Spinal cord (tissue), 9 donors: ENCODE measurements at regions not wholly inside any gene's neighbourhood (a gene's known extent, or its start where the extent isn't known, plus 50 kb on each side); places are given as distances from the start of the nearest gene placed in this dataset.

Experiments
- DNase-seq, 6 donors: peaks; one replicate each; pipeline versions ENCODE4 v3.0.0 to v3.0.0-alpha.2; 2013 to 2015; ENCODE audit warnings: low spot score in 6 of 6, low read depth in 4 of 6
- H3K27ac ChIP-seq: one replicate; pipeline ENCODE4 v1.5.1; 2013; ENCODE audit warnings: low read depth, low read length, control low read depth
- H3K27me3 ChIP-seq: one replicate; pipeline ENCODE4 v1.6.1; 2013; ENCODE audit warnings: low read length; ENCODE audit not compliant: control insufficient read depth, insufficient read depth
- H3K36me3 ChIP-seq: one replicate; pipeline ENCODE4 v1.6.1; 2013; ENCODE audit warnings: low read length; ENCODE audit not compliant: control insufficient read depth, insufficient read depth
- H3K4me1 ChIP-seq: one replicate; pipeline ENCODE4 v1.6.1; 2013; ENCODE audit warnings: low read length; ENCODE audit not compliant: control insufficient read depth, insufficient read depth
- H3K4me3 ChIP-seq: one replicate; pipeline ENCODE4 v1.5.1; 2013; ENCODE audit warnings: low read depth, low read length, control low read depth
- H3K9me3 ChIP-seq: one replicate; pipeline ENCODE4 v1.6.1; 2013; ENCODE audit warnings: low read length; ENCODE audit not compliant: control insufficient read depth, insufficient read depth
- WGBS: methylation state at CpG from one replicate; pipeline ENCODE4 v1.1.5; 2013; ENCODE audit warnings: missing lambda C conversion rate; ENCODE audit not compliant: insufficient coverage; 5-methylcytosine and 5-hydroxymethylcytosine counted together
- donor health status: healthy.

DNA sequence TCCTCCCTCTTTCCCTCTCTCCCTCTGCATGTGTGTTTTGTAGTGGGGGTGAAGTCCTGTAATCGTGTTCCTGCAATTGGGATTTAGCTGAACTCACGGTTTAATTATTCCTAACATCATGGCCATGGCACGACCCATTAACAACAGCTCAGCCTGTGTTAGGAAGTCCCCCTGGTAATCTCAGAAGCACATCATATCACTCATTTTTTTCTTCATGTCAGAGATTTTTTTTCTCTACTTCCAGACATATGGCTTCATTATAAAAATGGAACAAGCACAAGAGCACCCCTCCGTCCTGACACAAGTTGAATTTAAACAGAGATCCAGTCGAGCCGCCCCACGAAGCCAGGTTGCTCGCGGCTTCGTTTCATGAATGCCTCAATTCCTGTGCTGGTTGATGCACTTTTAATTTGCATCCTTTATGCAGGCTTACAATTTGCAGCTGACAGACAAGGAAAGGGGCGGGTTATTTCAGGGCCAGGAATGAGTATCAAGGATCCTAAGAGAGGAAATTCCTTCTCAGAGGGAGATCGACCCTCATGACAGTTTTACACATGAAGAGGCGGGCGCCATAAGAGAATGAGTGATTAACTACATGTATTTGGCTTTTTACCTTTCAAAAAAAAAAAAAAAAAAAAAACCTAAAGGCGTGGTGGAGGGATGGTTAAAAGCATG is 192.9 kb downstream of the MAF start:
- H3K36me3 ChIP-seq = no peaks in the 10 kb centered on the region
- no peak overlapping the region for H3K4me3 ChIP-seq
- no peaks in the 10 kb centered on the region for H3K4me1 ChIP-seq
- 24% methylated on average over 9 of the region's 15 CpGs for WGBS
- peak in 2 of 6 donors; percentile 27 to 80 for DNase-seq
- peaks cover 1% of the 10 kb centered on the region for H3K9me3 ChIP-seq
- H3K27ac ChIP-seq = no peak overlapping the region
- H3K27me3 ChIP-seq = no peaks in the 10 kb centered on the region

DNA sequence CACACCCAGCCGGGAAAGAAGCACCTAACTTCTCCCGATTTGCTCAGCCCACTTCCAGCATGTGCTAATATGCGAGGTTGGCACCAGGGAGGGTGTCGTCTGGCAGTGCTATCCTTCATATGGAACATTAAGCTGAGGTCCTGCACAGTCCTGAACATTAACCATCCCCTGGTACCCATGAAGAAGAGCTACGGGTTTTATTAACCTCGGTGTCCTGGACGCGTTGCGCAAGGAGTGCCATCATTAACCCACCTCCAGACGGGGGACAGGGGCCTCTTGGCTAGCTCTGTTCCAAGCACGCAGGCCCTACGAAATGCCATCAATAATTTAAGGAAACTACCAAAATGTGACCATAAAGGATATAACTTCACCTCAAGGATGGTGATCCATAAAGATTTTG is 193.5 kb downstream of the MAF start:
- Histone ChIP-seq H3K4me3 (no peak overlapping the region), H3K36me3 (no peaks in the 10 kb centered on the region), H3K4me1 (no peaks in the 10 kb centered on the region), H3K27ac (no peak overlapping the region), H3K9me3 (peaks cover 1% of the 10 kb centered on the region), H3K27me3 (no peaks in the 10 kb centered on the region)
- peak in 1 of 6 donors; percentile 86 for DNase-seq
- 74% methylated on average over 7 of the region's 12 CpGs for WGBS

DNA sequence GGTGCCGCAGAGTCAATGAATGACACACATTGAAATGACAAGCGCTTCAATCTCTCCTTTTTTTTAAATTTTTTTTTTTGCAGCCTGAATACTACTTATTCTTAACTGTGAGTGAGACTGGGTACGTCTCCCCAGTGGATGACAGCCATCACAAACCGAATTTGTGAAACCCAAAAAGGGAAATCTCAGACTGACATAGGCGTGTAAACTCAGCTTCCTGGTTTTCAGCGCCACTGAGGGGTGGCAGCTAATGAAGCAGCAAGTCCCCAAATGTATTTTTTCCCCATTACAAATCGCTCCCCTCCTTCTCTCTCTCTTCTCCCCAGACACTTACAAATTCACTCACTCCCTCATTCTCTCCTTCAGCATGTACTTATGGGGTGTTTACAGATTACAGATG is 196.0 kb downstream of the MAF start:
- 74% methylated on average over 5 of the region's 7 CpGs for WGBS
- Histone ChIP-seq H3K9me3 (peaks cover 1% of the 10 kb centered on the region), H3K4me3 (no peak overlapping the region), H3K36me3 (no peaks in the 10 kb centered on the region), H3K27ac (no peak overlapping the region), H3K27me3 (no peaks in the 10 kb centered on the region), H3K4me1 (no peaks in the 10 kb centered on the region)
- no peak for DNase-seq

DNA sequence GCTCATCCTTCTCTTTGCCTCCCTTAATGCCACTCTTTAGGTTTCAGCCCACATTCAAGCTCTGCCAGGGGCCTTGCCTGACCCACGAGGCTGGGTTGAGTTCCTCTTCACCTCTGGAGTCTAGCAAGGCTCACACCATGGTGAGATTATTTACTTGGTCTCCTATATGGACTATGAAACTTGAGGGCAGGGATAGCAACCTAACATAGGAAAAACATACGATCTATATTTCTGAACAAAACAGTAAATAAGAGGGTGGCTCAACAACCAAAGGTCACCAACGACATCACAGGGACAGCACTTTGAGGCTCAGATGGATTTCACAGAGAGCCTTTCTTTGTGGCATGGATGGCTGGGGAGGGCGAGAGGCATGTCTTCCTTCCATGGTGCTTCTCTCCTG is 197.0 kb downstream of the MAF start:
- no peaks in the 10 kb centered on the region for H3K4me1 ChIP-seq
- H3K27ac ChIP-seq = no peak overlapping the region
- WGBS = no CpG with 5 or more reads among the region's 4 CpGs
- H3K36me3 ChIP-seq = no peaks in the 10 kb centered on the region
- peaks cover 1% of the 10 kb centered on the region for H3K9me3 ChIP-seq
- no peaks in the 10 kb centered on the region for H3K27me3 ChIP-seq
- no peak for DNase-seq
- H3K4me3 ChIP-seq = no peak overlapping the region

DNA sequence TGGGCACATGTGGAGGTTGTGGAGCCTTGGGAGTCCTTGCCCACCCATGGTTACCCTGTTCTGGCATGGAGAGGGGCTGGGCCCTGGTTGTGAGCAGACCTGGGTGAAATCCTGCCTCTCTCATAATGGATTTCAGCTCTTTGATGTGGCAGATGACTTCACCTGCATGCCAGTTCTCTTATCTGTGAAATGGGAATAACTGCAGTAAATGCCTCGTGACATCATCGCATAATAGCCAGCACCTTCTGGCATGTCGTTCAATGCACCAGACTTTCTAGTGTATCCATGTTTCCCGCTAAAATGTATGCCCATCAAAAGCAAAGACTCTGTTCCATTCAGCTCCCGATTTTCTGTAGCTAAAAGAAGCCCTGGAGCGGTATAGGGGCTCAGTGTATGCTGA is 197.6 kb downstream of the MAF start:
- H3K4me1 ChIP-seq = no peaks in the 10 kb centered on the region
- H3K9me3 ChIP-seq = peaks cover 1% of the 10 kb centered on the region
- no peak overlapping the region for H3K4me3 ChIP-seq
- H3K27me3 ChIP-seq = no peaks in the 10 kb centered on the region
- WGBS = 79% methylated on average over 6 of the region's 6 CpGs
- H3K36me3 ChIP-seq = no peaks in the 10 kb centered on the region
- H3K27ac ChIP-seq = no peak overlapping the region
- no peak for DNase-seq

DNA sequence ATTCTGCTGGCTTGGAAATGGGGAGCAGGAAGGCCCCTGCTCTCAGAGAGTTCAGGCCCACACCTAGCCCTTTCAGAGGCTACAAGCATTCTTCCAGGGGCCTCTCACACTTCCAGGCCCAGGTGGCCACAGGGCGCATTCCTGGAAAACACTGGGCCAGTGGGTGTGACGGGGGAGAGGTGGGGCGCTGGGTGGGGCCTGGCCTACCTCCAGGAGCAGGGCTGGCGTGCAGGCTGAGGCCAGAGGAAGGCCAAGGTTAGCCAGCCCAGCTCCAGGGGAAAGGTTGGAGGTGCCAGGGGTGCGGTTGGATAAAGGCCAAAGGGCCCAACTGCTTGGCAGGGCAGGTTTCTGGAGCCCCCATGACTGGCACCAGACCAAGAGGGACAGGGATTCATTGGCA is 198.2 kb downstream of the MAF start:
- no peaks in the 10 kb centered on the region for H3K36me3 ChIP-seq
- no peaks in the 10 kb centered on the region for H3K27me3 ChIP-seq
- no peak overlapping the region for H3K27ac ChIP-seq
- H3K9me3 ChIP-seq = peaks cover 1% of the 10 kb centered on the region
- H3K4me1 ChIP-seq = no peaks in the 10 kb centered on the region
- no peak for DNase-seq
- WGBS = 94% methylated on average over 5 of the region's 5 CpGs
- no peak overlapping the region for H3K4me3 ChIP-seq

DNA sequence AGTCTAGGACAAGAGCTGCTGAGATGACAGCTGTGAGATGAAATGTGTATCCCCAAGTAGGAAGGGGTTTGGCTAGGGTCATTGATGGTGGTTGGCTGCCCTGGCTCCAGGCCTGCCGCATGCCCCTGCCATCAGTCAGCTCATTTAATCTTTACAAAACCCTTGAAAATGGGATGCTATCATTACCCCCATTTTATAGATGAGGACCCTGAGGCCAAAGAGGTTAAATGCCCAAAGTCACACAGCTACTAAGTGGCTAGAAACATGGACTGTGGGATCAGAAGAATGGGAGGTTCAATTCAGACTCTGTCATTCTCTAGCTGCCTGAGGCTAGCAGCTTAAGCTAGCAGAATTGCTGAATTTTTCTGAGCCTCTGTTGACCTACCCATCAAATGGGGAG is 198.8 kb downstream of the MAF start:
- Histone ChIP-seq H3K27me3 (no peaks in the 10 kb centered on the region), H3K4me3 (no peak overlapping the region), H3K9me3 (peaks cover 1% of the 10 kb centered on the region), H3K27ac (no peak overlapping the region), H3K4me1 (no peaks in the 10 kb centered on the region), H3K36me3 (no peaks in the 10 kb centered on the region)
- WGBS = 80% methylated on average over 1 of the region's 1 CpG
- DNase-seq = no peak

DNA sequence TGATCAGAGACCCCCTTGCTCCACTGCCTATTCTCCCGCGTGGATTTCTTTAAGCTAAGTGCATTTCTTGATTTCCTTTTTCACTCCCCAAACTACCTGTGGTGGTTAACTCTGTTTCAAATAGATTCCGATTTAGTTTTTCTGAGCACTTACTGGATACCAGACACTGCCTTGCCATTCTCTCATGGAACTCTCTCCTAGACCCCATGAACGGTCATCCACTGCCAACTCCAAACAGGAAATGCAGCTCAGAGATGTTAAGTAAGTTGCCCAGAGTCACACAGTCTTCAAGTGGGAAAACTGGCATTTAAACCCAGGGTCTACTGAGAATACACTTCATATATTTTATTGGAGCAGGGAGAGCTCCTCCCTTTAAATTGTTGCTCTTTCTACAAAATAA is 199.4 kb downstream of the MAF start:
- Histone ChIP-seq H3K27me3 (no peaks in the 10 kb centered on the region), H3K27ac (no peak overlapping the region), H3K36me3 (no peaks in the 10 kb centered on the region), H3K9me3 (peaks cover 1% of the 10 kb centered on the region), H3K4me1 (no peaks in the 10 kb centered on the region), H3K4me3 (no peak overlapping the region)
- no peak for DNase-seq
- 100% methylated on average over 4 of the region's 4 CpGs for WGBS

DNA sequence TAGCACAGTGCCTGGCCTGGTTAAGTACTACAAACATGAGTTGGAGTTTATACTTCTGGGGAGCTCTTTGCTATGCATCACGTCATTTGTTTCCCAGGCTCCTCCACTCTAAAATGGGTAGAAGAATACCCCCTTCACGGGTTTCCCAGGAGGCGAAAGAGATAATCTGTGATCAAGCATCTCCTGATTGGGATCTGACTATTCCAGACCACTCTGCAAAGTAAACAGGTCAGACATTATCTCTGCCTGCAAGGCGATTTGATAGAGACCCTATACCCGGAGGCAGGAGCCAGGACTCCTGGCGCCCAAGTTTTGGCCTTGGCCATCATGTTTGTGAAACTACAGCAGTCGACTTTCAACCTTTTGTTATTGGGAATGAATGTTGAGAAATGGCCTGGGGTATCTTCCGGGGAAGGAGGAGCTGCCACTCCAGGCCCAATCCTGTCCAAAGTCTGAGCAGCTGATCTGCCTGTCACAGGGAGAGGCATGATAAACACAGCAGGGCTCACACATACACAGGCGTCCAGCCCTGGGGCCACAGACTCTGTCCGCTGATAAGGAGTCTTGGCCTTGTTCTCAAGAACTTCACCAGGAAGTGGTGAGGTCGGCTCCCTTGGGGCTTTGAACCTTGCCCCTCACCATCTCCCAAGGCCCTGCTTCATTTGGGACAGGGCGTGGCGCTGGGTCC is 199.9 kb downstream of the MAF start:
- Histone ChIP-seq H3K36me3 (no peaks in the 10 kb centered on the region), H3K27me3 (no peaks in the 10 kb centered on the region), H3K9me3 (no peaks in the 10 kb centered on the region), H3K27ac (no peak overlapping the region), H3K4me3 (no peak overlapping the region), H3K4me1 (no peaks in the 10 kb centered on the region)
- 85% methylated on average over 11 of the region's 13 CpGs for WGBS
- no peak for DNase-seq

DNA sequence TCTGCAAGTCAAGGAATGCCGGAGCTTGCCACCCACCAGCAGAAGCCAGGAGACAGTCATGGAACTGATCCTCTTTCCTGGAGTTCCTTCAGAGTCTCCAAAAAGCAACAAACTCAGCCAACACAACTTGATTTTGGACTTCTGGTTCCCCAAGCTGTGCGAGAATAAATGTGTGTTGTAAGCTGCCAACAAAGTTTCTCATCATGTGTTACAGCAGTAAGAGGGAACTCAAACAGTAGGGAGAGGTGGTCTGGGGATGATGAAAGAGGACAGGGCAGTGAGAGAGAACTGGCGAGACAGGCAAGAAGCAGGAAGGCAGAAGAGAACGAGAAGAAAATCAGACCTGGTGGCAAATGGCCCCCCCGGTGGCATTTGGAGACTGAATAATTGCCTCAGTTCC is 204.9 kb downstream of the MAF start:
- H3K27ac ChIP-seq = no peak overlapping the region
- peak in 1 of 6 donors; percentile 37 for DNase-seq
- no peaks in the 10 kb centered on the region for H3K27me3 ChIP-seq
- H3K4me1 ChIP-seq = no peaks in the 10 kb centered on the region
- no peaks in the 10 kb centered on the region for H3K9me3 ChIP-seq
- H3K36me3 ChIP-seq = no peaks in the 10 kb centered on the region
- no peak overlapping the region for H3K4me3 ChIP-seq
- 98% methylated on average over 5 of the region's 5 CpGs for WGBS
